ENCODE measurements at regions not wholly inside any gene's neighbourhood (a gene's known extent, or its start where the extent isn't known, plus 50 kb on each side); places are given as distances from the start of the nearest gene placed in this dataset.

- TF ChIP-seq CTCF (IDR thresholded peaks at IDR 0.05) (no peak), POLR2A (IDR thresholded peaks at IDR 0.05) (no peak)
Observed at GRCh38 chr10:31102421-31102820, 70.8 kb upstream of the ZNF438 start.

All from lower leg skin (tissue), 3 donors.